ENCODE measurements at regions not wholly inside any gene's neighbourhood (a gene's known extent, or its start where the extent isn't known, plus 50 kb on each side); places are given as distances from the start of the nearest gene placed in this dataset.

- Histone ChIP-seq H3K36me3 (ENCODE audit: insufficient read depth, low read length) (no peaks in the 10 kb centered on the region), H3K9me3 (ENCODE audit: insufficient read depth, low read depth, low read length) (no peaks in the 10 kb centered on the region), H3K4me3 (ENCODE audit: low read length) (no peak overlapping the region), H3K27ac (ENCODE audit: low read depth, low read length) (no peak overlapping the region), H3K9ac (ENCODE audit: low read depth, low read length) (no peak overlapping the region), H3K27me3 (ENCODE audit: insufficient read depth, low read length) (no peaks in the 10 kb centered on the region), H3K4me1 (ENCODE audit: insufficient read depth, low read length) (no peaks in the 10 kb centered on the region)
- 94% methylated on average over 4 of the region's 4 CpGs for WGBS
Observed at GRCh38 chr13:73687087-73687486, 447.1 kb downstream of the KLF12 start.

DNA sequence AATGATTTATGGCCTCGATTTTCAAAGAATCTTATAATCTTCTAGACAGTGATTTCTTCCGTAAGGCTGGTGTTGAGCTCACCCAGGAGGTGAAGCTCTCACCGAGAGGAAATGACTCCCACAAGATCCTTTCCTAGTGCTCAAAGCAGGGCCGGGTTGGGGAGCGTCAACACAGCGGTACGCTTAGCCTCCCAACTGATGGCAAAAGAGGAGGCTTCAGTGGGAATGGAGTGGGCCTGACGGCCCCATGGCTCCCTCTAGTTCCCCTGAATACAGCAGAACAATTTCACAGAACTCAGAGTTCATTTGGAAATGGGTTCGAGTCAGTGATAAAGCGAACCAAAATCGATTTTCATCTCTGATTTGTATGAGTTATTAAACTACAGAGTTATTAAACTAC, 449.5 kb downstream of the KLF12 start:
- no peak overlapping the region for H3K27ac ChIP-seq (ENCODE audit: low read depth, low read length)
- H3K4me3 ChIP-seq (ENCODE audit: low read length): no peak overlapping the region
- H3K4me1 ChIP-seq (ENCODE audit: insufficient read depth, low read length): no peaks in the 10 kb centered on the region
- no peaks in the 10 kb centered on the region for H3K36me3 ChIP-seq (ENCODE audit: insufficient read depth, low read length)
- WGBS: 93% methylated on average over 11 of the region's 11 CpGs
- no peaks in the 10 kb centered on the region for H3K9me3 ChIP-seq (ENCODE audit: insufficient read depth, low read depth, low read length)
- H3K9ac ChIP-seq (ENCODE audit: low read depth, low read length): no peak overlapping the region
- no peaks in the 10 kb centered on the region for H3K27me3 ChIP-seq (ENCODE audit: insufficient read depth, low read length)

GRCh38 chr13:73684286-73684685, 449.9 kb downstream of the KLF12 start:
- WGBS: 98% methylated on average over 3 of the region's 3 CpGs
- no peaks in the 10 kb centered on the region for H3K36me3 ChIP-seq (ENCODE audit: insufficient read depth, low read length)
- H3K27me3 ChIP-seq (ENCODE audit: insufficient read depth, low read length): no peaks in the 10 kb centered on the region
- no peak overlapping the region for H3K27ac ChIP-seq (ENCODE audit: low read depth, low read length)
- H3K9ac ChIP-seq (ENCODE audit: low read depth, low read length): no peak overlapping the region
- no peaks in the 10 kb centered on the region for H3K9me3 ChIP-seq (ENCODE audit: insufficient read depth, low read depth, low read length)
- no peak overlapping the region for H3K4me3 ChIP-seq (ENCODE audit: low read length)
- no peaks in the 10 kb centered on the region for H3K4me1 ChIP-seq (ENCODE audit: insufficient read depth, low read length)

- H3K9me3 ChIP-seq (ENCODE audit: insufficient read depth, low read depth, low read length): no peaks in the 10 kb centered on the region
- H3K9ac ChIP-seq (ENCODE audit: low read depth, low read length): no peak overlapping the region
- WGBS: 94% methylated on average over 3 of the region's 3 CpGs
- H3K27ac ChIP-seq (ENCODE audit: low read depth, low read length): no peak overlapping the region
- no peaks in the 10 kb centered on the region for H3K4me1 ChIP-seq (ENCODE audit: insufficient read depth, low read length)
- H3K4me3 ChIP-seq (ENCODE audit: low read length): no peak overlapping the region
- H3K36me3 ChIP-seq (ENCODE audit: insufficient read depth, low read length): no peaks in the 10 kb centered on the region
- no peaks in the 10 kb centered on the region for H3K27me3 ChIP-seq (ENCODE audit: insufficient read depth, low read length)
Observed at GRCh38 chr13:73683746-73684145, 450.5 kb downstream of the KLF12 start.

DNA sequence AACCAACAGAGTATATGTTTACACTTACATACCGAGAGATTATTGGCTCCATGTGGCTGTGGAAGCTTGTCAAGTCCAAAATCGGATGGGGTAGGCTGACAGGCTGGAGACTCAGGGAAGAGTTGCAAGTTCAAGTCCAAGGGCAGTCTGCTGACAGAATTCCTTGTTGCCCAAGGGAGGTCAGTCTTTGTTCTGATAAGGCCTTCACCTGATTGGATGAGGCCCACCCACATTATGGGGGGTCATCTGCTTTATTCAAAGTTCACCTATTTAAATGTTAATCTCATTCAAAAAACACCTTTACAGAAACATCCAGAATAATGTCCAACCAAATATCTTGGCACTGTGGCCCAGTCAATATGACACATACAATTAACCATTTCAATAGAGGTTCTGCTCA, 452.4 kb downstream of the KLF12 start:
- H3K4me1 ChIP-seq (ENCODE audit: insufficient read depth, low read length): 0 out of 2 replicates have a peak, but pooled peaks cover 8% of the 10 kb centered on the region
- H3K27ac ChIP-seq (ENCODE audit: low read depth, low read length): no peak overlapping the region
- no peaks in the 10 kb centered on the region for H3K9me3 ChIP-seq (ENCODE audit: insufficient read depth, low read depth, low read length)
- H3K9ac ChIP-seq (ENCODE audit: low read depth, low read length): no peak overlapping the region
- H3K4me3 ChIP-seq (ENCODE audit: low read length): no peak overlapping the region
- WGBS: 98% methylated on average over 2 of the region's 2 CpGs
- no peaks in the 10 kb centered on the region for H3K27me3 ChIP-seq (ENCODE audit: insufficient read depth, low read length)
- H3K36me3 ChIP-seq (ENCODE audit: insufficient read depth, low read length): no peaks in the 10 kb centered on the region

- 0 out of 2 replicates have a peak, but pooled peaks cover 8% of the 10 kb centered on the region for H3K4me1 ChIP-seq (ENCODE audit: insufficient read depth, low read length)
- H3K9ac ChIP-seq (ENCODE audit: low read depth, low read length): no peak overlapping the region
- H3K9me3 ChIP-seq (ENCODE audit: insufficient read depth, low read depth, low read length): no peaks in the 10 kb centered on the region
- H3K36me3 ChIP-seq (ENCODE audit: insufficient read depth, low read length): no peaks in the 10 kb centered on the region
- no peak overlapping the region for H3K27ac ChIP-seq (ENCODE audit: low read depth, low read length)
- 98% methylated on average over 2 of the region's 3 CpGs for WGBS
- no peaks in the 10 kb centered on the region for H3K27me3 ChIP-seq (ENCODE audit: insufficient read depth, low read length)
- H3K4me3 ChIP-seq (ENCODE audit: low read length): no peak overlapping the region
Observed at GRCh38 chr13:73681015-73681414, 453.2 kb downstream of the KLF12 start.

DNA sequence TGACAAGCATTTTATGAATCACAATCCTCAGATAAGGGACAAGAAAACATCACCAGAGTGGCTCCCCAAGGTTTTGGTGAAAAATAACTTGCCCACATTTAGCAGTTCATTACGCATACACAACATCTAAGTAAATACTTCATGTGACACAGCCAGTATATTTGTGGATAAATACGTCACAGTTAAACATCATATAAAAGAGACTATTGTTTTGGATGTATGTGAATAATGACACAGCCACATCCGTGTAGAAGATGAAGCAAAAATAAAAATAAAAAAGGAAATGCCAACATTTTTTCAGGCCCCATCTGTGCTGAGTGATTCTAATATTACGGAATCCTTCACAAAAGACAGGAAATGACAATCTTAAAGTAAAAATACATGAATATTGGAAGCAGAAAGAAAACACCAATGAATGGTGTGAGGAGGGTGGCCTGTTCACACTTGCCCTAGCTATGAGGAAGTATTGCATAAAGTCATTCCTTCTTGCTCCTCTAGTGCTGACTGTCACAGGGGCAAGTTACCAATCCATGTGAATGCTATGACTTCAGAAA, 457.1 kb downstream of the KLF12 start:
- Histone ChIP-seq H3K9ac (ENCODE audit: low read depth, low read length) (no peak overlapping the region), H3K4me3 (ENCODE audit: low read length) (no peak overlapping the region), H3K27ac (ENCODE audit: low read depth, low read length) (no peak overlapping the region), H3K27me3 (ENCODE audit: insufficient read depth, low read length) (no peaks in the 10 kb centered on the region), H3K4me1 (ENCODE audit: insufficient read depth, low read length) (0 out of 2 replicates have a peak, but pooled peaks cover 8% of the 10 kb centered on the region), H3K36me3 (ENCODE audit: insufficient read depth, low read length) (no peaks in the 10 kb centered on the region), H3K9me3 (ENCODE audit: insufficient read depth, low read depth, low read length) (no peaks in the 10 kb centered on the region)
- WGBS: 95% methylated on average over 2 of the region's 4 CpGs

DNA sequence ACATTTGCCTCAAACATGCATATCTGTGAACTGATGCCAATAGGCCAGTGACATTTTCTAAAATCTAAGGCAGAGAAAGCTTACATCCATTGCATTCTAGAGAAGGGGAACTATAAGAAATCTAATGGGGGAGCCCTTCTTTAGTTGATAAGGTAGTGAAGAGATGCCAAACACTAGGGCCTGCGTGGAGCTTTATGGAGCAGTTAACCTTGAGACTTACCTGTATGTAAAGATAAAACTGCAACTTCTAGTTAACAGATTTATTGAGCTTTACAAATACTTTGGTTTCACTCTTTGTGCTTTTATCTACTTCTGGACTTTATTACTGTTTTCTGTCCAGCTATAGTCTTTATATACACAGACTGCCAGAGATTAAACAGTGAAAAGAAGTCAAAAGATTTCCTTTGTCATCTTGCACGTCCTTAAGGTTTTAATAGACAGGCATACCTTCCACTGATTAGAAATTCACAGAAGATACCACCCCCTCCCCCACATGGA, 457.6 kb downstream of the KLF12 start:
- H3K27me3 ChIP-seq (ENCODE audit: insufficient read depth, low read length): no peaks in the 10 kb centered on the region
- H3K36me3 ChIP-seq (ENCODE audit: insufficient read depth, low read length): no peaks in the 10 kb centered on the region
- H3K27ac ChIP-seq (ENCODE audit: low read depth, low read length): no peak overlapping the region
- H3K9me3 ChIP-seq (ENCODE audit: insufficient read depth, low read depth, low read length): no peaks in the 10 kb centered on the region
- H3K4me3 ChIP-seq (ENCODE audit: low read length): no peak overlapping the region
- H3K4me1 ChIP-seq (ENCODE audit: insufficient read depth, low read length): 0 out of 2 replicates have a peak, but pooled peaks cover 8% of the 10 kb centered on the region
- 94% methylated on average over 2 of the region's 2 CpGs for WGBS
- no peak overlapping the region for H3K9ac ChIP-seq (ENCODE audit: low read depth, low read length)

DNA sequence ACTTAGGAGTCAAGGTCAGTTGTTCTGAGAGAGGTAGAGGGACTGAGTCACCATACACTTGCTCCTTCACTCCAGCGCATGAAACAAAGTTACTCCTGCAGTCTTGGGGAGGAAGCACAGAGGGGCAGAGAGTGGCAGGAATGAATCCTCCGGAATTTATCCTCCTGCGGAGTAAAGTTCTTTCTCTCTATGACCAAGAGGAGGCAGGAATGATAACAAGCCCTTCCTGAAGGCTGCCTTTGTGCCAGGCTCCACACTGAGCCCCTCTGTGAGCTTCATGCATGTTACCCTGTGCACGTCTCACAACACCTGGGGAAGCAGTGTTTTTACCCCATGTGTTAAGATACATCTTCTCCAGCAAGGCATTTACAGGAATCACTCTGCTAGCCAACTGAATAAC, 458.4 kb downstream of the KLF12 start:
- 95% methylated on average over 4 of the region's 4 CpGs for WGBS
- no peak overlapping the region for H3K9ac ChIP-seq (ENCODE audit: low read depth, low read length)
- no peaks in the 10 kb centered on the region for H3K27me3 ChIP-seq (ENCODE audit: insufficient read depth, low read length)
- no peaks in the 10 kb centered on the region for H3K36me3 ChIP-seq (ENCODE audit: insufficient read depth, low read length)
- no peak overlapping the region for H3K27ac ChIP-seq (ENCODE audit: low read depth, low read length)
- 0 out of 2 replicates have a peak, but pooled peaks cover 8% of the 10 kb centered on the region for H3K4me1 ChIP-seq (ENCODE audit: insufficient read depth, low read length)
- no peak overlapping the region for H3K4me3 ChIP-seq (ENCODE audit: low read length)
- H3K9me3 ChIP-seq (ENCODE audit: insufficient read depth, low read depth, low read length): no peaks in the 10 kb centered on the region

- Histone ChIP-seq H3K27ac (ENCODE audit: low read depth, low read length) (no peak overlapping the region), H3K4me1 (ENCODE audit: insufficient read depth, low read length) (0 out of 2 replicates have a peak, but pooled peaks cover 8% of the 10 kb centered on the region)
- WGBS: 100% methylated on average over 1 of the region's 2 CpGs
Observed at GRCh38 chr13:73674570-73674969, 459.6 kb downstream of the KLF12 start.

DNA sequence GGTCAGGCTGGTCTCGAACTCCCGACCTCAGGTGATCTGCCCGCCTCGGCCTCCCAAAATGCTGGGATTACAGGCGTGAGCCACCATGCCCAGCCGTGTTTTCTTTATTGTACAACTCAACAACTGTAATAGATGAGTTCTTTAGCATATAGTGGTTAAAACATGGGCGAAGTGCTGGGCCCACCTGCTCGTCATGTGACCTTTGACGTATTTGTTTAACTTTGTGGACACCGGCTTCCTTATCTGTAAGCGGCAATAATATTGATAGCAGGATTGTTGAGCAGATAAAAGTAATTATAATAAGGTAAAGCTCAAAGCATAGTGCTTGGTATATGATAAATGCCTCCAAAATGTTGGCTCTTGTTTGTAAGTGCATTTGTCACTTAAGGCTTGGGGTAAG, 460.3 kb downstream of the KLF12 start:
- Histone ChIP-seq H3K9me3 (ENCODE audit: insufficient read depth, low read depth, low read length) (no peaks in the 10 kb centered on the region), H3K27ac (ENCODE audit: low read depth, low read length) (no peak overlapping the region), H3K4me3 (ENCODE audit: low read length) (no peak overlapping the region), H3K36me3 (ENCODE audit: insufficient read depth, low read length) (no peaks in the 10 kb centered on the region), H3K27me3 (ENCODE audit: insufficient read depth, low read length) (no peaks in the 10 kb centered on the region), H3K9ac (ENCODE audit: low read depth, low read length) (no peak overlapping the region), H3K4me1 (ENCODE audit: insufficient read depth, low read length) (0 out of 2 replicates have a peak, but pooled peaks cover 8% of the 10 kb centered on the region)
- 95% methylated on average over 11 of the region's 11 CpGs for WGBS

More at GRCh38 chr13:73674570-73674969, 459.6 kb downstream of the KLF12 start:
- Histone ChIP-seq H3K27me3 (ENCODE audit: insufficient read depth, low read length) (no peaks in the 10 kb centered on the region), H3K9ac (ENCODE audit: low read depth, low read length) (no peak overlapping the region), H3K36me3 (ENCODE audit: insufficient read depth, low read length) (no peaks in the 10 kb centered on the region), H3K4me3 (ENCODE audit: low read length) (no peak overlapping the region), H3K9me3 (ENCODE audit: insufficient read depth, low read depth, low read length) (no peaks in the 10 kb centered on the region)

- Histone ChIP-seq H3K36me3 (ENCODE audit: insufficient read depth, low read length) (no peaks in the 10 kb centered on the region), H3K9ac (ENCODE audit: low read depth, low read length) (no peak overlapping the region), H3K9me3 (ENCODE audit: insufficient read depth, low read depth, low read length) (no peaks in the 10 kb centered on the region), H3K4me1 (ENCODE audit: insufficient read depth, low read length) (0 out of 2 replicates have a peak, but pooled peaks cover 7% of the 10 kb centered on the region), H3K27ac (ENCODE audit: low read depth, low read length) (no peak overlapping the region), H3K27me3 (ENCODE audit: insufficient read depth, low read length) (no peaks in the 10 kb centered on the region), H3K4me3 (ENCODE audit: low read length) (no peak overlapping the region)
- WGBS: 81% methylated on average over 3 of the region's 3 CpGs
Observed at GRCh38 chr13:73672492-73672891, 461.7 kb downstream of the KLF12 start.

All from HUES64 (cell line).